Kidney (tissue), 13 donors: ENCODE measurements at regions not wholly inside any gene's neighbourhood (a gene's known extent, or its start where the extent isn't known, plus 50 kb on each side); places are given as distances from the start of the nearest gene placed in this dataset.

Experiments used
- DNase-seq, 5 donors: peaks; one replicate each; pipeline ENCODE4 v3.0.0-alpha.2; 2013 to 2020
- FAIRE-seq: peaks from 2 replicates; lab custom pipeline; 2012; peaks lifted over from hg19 to GRCh38; lab: Jason Lieb, UNC
- H3K27ac ChIP-seq, 2 donors: one replicate each; pipeline ENCODE4 v1.7.0; 2013; ENCODE audit warnings: low read depth in 2 of 2, low read length in 2 of 2, inconsistent platforms in 1 of 2
- H3K27me3 ChIP-seq: one replicate; pipeline ENCODE4 v1.7.1; 2013; ENCODE audit warnings: low read length, inconsistent platforms; ENCODE audit not compliant: control insufficient read depth, insufficient read depth
- H3K36me3 ChIP-seq, 3 donors: one replicate each; pipeline versions ENCODE4 v1.7.0 to v1.7.1; 2013; ENCODE audit warnings: low read length in 3 of 3, control low read depth in 1 of 3, inconsistent platforms in 1 of 3; ENCODE audit not compliant: insufficient read depth in 3 of 3, control insufficient read depth in 2 of 3
- H3K4me1 ChIP-seq, 3 donors: one replicate each; pipeline versions ENCODE4 v1.7.0 to v1.7.1; 2013; ENCODE audit warnings: low read length in 3 of 3, inconsistent platforms in 1 of 3, low read depth in 1 of 3; ENCODE audit not compliant: control insufficient read depth in 2 of 3, insufficient read depth in 2 of 3
- H3K4me3 ChIP-seq, 3 donors: one replicate each; pipeline versions ENCODE4 v1.7.0 to v1.8.1; 2013; ENCODE audit warnings: low read length in 3 of 3, control low read depth in 1 of 3, inconsistent platforms in 1 of 3
- H3K9ac ChIP-seq, 3 donors: one replicate each; pipeline versions ENCODE4 v1.7.0 to v1.7.1; 2013; ENCODE audit warnings: low read length in 3 of 3, control low read depth in 1 of 3, inconsistent platforms in 1 of 3
- H3K9me3 ChIP-seq, 3 donors: one replicate each; pipeline versions ENCODE4 v1.7.0 to v1.7.1; 2013; ENCODE audit warnings: low read length in 3 of 3, control low read depth in 1 of 3, inconsistent platforms in 1 of 3; ENCODE audit not compliant: control insufficient read depth in 2 of 3, insufficient read depth in 1 of 3
- CTCF ChIP-seq: IDR thresholded peaks from 3 replicates; pipeline ENCODE4 v1.5.1; 2012; ENCODE audit warnings: mild to moderate bottlenecking, moderate library complexity, borderline replicate concordance; ENCODE audit not compliant: insufficient read depth; ENCODE audit errors: extremely low read depth
- intact Hi-C: fragments of 100-400 bp; cut with DNase I; formaldehyde crosslinking; loops from one replicate; pipeline ENCODE4 v1.11.1; 2022
- donor health status: control.
- donor health status: control.
- donor health status: control.
- donor health status: control.
- donor health status: control.
- donor health status: DM: yes; HTN: yes; CAD: no.
- donor health status: Normal renal cell carcinoma (clear cell type).

- no peak overlapping the region for H3K27ac ChIP-seq
- no peaks in the 10 kb centered on the region for H3K27me3 ChIP-seq
- no peaks in the 10 kb centered on the region for H3K36me3 ChIP-seq
- intact Hi-C loops: no loop called here
- no peaks in the 10 kb centered on the region for H3K4me1 ChIP-seq
- TF ChIP-seq CTCF: no peak
- H3K4me3 ChIP-seq: no peak overlapping the region
- DNase-seq (peak in 3 of 5 donors; percentile 22 to 64 (median 52)), FAIRE-seq (no peak)
- no peaks in the 10 kb centered on the region for H3K9me3 ChIP-seq
- H3K9ac ChIP-seq: no peak overlapping the region
These were observed 482.2 kb upstream of the CFAP20DC start for GRCh38 chr3:59531994-59532393.

DNA sequence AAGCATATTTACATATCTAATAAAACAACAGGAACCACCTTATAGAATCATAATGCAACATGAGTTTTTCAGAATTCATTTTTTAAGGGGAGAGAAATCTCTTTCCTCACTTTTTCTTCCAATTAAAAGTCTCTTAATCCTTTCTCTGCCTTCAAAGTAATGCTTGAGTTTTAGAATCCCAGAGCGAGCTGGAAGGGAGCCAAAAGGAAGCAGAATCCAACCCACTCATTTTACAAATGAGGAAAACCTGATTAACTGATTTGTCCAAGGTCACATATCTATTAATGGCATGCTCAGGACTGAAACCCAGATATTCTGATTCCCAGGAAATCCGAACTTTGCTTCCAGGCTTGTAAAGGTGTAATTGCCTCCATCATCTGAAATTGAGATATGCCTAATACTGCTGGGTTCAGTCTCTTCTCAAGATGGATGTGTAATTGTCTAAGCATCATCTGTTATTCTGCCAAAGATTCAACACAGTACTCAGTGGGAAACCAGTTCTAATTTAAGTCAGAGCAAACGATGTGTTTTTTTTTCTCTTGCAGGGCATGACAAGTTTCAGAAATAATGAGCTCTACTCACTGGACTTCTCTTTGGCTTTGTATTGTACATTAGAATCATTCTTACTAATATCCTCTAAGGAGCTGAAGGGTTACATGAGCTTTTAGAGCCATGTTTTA is 481.4 kb upstream of the CFAP20DC start:
- Histone ChIP-seq H3K9me3 (no peaks in the 10 kb centered on the region), H3K27ac (no peak overlapping the region), H3K9ac (no peak overlapping the region), H3K27me3 (no peaks in the 10 kb centered on the region), H3K36me3 (no peaks in the 10 kb centered on the region), H3K4me3 (no peak overlapping the region), H3K4me1 (no peaks in the 10 kb centered on the region)
- intact Hi-C loops: no loop called here
- TF ChIP-seq CTCF: no peak
- DNase-seq: peak in 2 of 5 donors; percentile 36 to 59
- no peak for FAIRE-seq

- Histone ChIP-seq H3K9ac (no peak overlapping the region), H3K9me3 (no peaks in the 10 kb centered on the region), H3K27me3 (no peaks in the 10 kb centered on the region), H3K27ac (no peak overlapping the region), H3K36me3 (no peaks in the 10 kb centered on the region), H3K4me1 (no peaks in the 10 kb centered on the region), H3K4me3 (no peak overlapping the region)
- TF ChIP-seq CTCF: no peak
- DNase-seq (no peak), FAIRE-seq (no peak)
- intact Hi-C loops: no loop called here
These were observed 478.4 kb upstream of the CFAP20DC start for GRCh38 chr3:59528251-59528650.

- FAIRE-seq (no peak), DNase-seq (no peak)
- H3K9ac ChIP-seq: no peak overlapping the region
- H3K27ac ChIP-seq: no peak overlapping the region
- no peak overlapping the region for H3K4me3 ChIP-seq
- H3K36me3 ChIP-seq: no peaks in the 10 kb centered on the region
- no peaks in the 10 kb centered on the region for H3K4me1 ChIP-seq
- no peaks in the 10 kb centered on the region for H3K9me3 ChIP-seq
- intact Hi-C loops: no loop called here
- H3K27me3 ChIP-seq: no peaks in the 10 kb centered on the region
- no peak for TF ChIP-seq CTCF
These were observed 477.7 kb upstream of the CFAP20DC start for GRCh38 chr3:59527493-59527892.
